ENCODE measurements at regions not wholly inside any gene's neighbourhood (a gene's known extent, or its start where the extent isn't known, plus 50 kb on each side); places are given as distances from the start of the nearest gene placed in this dataset.

GRCh38 chr17:70702683-70703255, 533.4 kb downstream of the KCNJ2 start:
- no peak for TF ChIP-seq CTCF (conservative IDR thresholded peaks at IDR 0.05; ENCODE audit: low read length)
- TF ChIP-seq EZH2phosphoT487 (IDR thresholded peaks at IDR 0.05; ENCODE audit: borderline replicate concordance), result no peak

Measured in Loucy (cell line).